Activated naive CD8-positive, alpha-beta T cell (primary cell): ENCODE measurements at regions not wholly inside any gene's neighbourhood (a gene's known extent, or its start where the extent isn't known, plus 50 kb on each side); places are given as distances from the start of the nearest gene placed in this dataset.
"Not testable (repeated sequence)": the region's sequence is repeated elsewhere in the genome, so short reads cannot be mapped to it uniquely, and the experiment has no call there.

ENCODE experiments used
- H3K27ac Mint-ChIP-seq: one replicate; pipeline ENCODE4 v1.8.0; 2021; ENCODE audit warnings: mixed read lengths
- H3K27me3 Mint-ChIP-seq: one replicate; pipeline ENCODE4 v1.8.0; 2021; ENCODE audit warnings: mixed read lengths
- H3K36me3 Mint-ChIP-seq: one replicate; pipeline ENCODE4 v1.8.0; 2021; ENCODE audit warnings: mixed read lengths
- H3K4me1 Mint-ChIP-seq: one replicate; pipeline ENCODE4 v1.8.0; 2021; ENCODE audit warnings: low read depth, mixed read lengths
- H3K4me3 Mint-ChIP-seq: one replicate; pipeline ENCODE4 v1.8.0; 2021; ENCODE audit warnings: mild to moderate bottlenecking, mixed read lengths
- H3K9me3 Mint-ChIP-seq: one replicate; pipeline ENCODE4 v1.8.0; 2021; ENCODE audit warnings: low read depth, mixed read lengths

GRCh38 chr10:46840393-46841050, 70.7 kb upstream of the PTPN20 start:
- not testable (repeated sequence) for H3K27ac Mint-ChIP-seq, H3K36me3 Mint-ChIP-seq, H3K9me3 Mint-ChIP-seq, H3K4me3 Mint-ChIP-seq, H3K4me1 Mint-ChIP-seq, H3K27me3 Mint-ChIP-seq

- not testable (repeated sequence) for H3K4me3 Mint-ChIP-seq, H3K9me3 Mint-ChIP-seq, H3K27me3 Mint-ChIP-seq, H3K36me3 Mint-ChIP-seq, H3K27ac Mint-ChIP-seq, H3K4me1 Mint-ChIP-seq
Observed at GRCh38 chr10:46841051-46841593, 70.1 kb upstream of the PTPN20 start.

- H3K4me1 Mint-ChIP-seq, H3K27me3 Mint-ChIP-seq, H3K27ac Mint-ChIP-seq, H3K4me3 Mint-ChIP-seq, H3K36me3 Mint-ChIP-seq, H3K9me3 Mint-ChIP-seq: not testable (repeated sequence)
Observed at GRCh38 chr10:46845194-46845593, 66.0 kb upstream of the PTPN20 start.

GRCh38 chr10:46845640-46846039, 65.6 kb upstream of the PTPN20 start:
- not testable (repeated sequence) for H3K4me1 Mint-ChIP-seq, H3K27ac Mint-ChIP-seq, H3K36me3 Mint-ChIP-seq, H3K9me3 Mint-ChIP-seq, H3K27me3 Mint-ChIP-seq, H3K4me3 Mint-ChIP-seq

- not testable (repeated sequence) for H3K4me3 Mint-ChIP-seq, H3K27ac Mint-ChIP-seq, H3K27me3 Mint-ChIP-seq, H3K9me3 Mint-ChIP-seq, H3K4me1 Mint-ChIP-seq, H3K36me3 Mint-ChIP-seq
Observed at GRCh38 chr10:46860753-46861152, 50.5 kb upstream of the PTPN20 start.
